Activated CD4-positive, alpha-beta T cell treated with anti-CD3 and anti-CD28 coated beads for 48 hours (primary cell): ENCODE measurements at regions not wholly inside any gene's neighbourhood (a gene's known extent, or its start where the extent isn't known, plus 50 kb on each side); places are given as distances from the start of the nearest gene placed in this dataset.
"Not testable (repeated sequence)": the region's sequence is repeated elsewhere in the genome, so short reads cannot be mapped to it uniquely, and the experiment has no call there.

Source experiments
- DNase-seq: peaks from one replicate; pipeline ENCODE4 v3.0.0-alpha.2; 2020

DNA sequence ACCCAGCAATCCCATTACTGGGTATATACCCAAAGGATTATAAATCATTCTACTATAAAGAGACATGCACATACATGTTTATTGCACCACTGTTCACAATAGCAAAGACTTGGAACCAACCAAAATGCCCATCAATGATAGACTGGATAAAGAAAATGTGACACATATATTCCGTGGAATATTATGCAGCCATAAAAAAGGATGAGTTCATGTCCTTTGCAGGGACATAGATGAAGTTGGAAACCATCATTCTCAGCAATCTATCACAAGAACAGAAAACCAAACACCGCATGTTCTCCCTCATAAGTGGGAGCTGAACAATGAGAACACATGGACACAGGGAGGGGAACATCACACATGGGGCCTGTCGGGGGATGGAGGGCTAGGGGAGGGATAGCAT lies 113.2 kb upstream of the PRSS1 start:
- not testable (repeated sequence) for DNase-seq

- DNase-seq = peak; percentile 62
These were observed 116.8 kb upstream of the PRSS1 start for GRCh38 chr7:142632271-142633134.

GRCh38 chr7:142629588-142630260 lies 119.5 kb upstream of the PRSS1 start:
- DNase-seq = no peak

DNA sequence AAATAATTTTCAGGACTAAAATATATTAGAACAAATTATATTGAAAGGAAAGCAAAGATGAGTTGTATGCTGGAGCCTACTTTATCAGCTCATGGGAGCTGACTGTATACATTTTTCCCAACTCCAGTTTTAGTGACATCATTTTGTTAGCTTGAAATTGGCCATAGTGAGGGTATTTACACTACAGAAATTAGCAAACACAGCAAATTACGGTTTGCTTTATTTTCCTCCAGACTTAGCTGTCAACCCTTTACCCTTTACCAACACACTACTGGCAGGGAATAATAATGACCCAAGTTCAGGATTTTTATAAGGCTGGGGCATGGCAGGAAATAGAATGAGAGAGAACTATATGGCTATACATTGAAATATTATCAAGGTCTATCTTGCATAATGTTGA lies 120.3 kb upstream of the PRSS1 start:
- DNase-seq = no peak

DNA sequence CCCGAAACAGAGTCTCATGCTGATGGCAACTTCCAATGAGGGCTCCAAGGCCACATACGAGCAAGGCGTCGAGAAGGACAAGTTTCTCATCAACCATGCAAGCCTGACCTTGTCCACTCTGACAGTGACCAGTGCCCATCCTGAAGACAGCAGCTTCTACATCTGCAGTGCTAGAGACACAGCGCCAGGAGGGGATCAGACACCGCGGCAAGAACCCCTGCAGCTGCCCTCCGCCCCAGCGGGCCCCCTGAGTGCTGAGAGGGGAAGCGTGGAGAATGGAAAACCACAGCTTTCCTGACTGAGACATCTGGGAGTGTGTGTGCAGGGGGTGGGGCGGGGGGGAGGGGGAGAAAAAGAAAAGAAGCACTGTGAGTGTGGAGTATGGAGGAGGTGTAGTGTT lies 122.0 kb upstream of the PRSS1 start:
- not testable (repeated sequence) for DNase-seq

DNA sequence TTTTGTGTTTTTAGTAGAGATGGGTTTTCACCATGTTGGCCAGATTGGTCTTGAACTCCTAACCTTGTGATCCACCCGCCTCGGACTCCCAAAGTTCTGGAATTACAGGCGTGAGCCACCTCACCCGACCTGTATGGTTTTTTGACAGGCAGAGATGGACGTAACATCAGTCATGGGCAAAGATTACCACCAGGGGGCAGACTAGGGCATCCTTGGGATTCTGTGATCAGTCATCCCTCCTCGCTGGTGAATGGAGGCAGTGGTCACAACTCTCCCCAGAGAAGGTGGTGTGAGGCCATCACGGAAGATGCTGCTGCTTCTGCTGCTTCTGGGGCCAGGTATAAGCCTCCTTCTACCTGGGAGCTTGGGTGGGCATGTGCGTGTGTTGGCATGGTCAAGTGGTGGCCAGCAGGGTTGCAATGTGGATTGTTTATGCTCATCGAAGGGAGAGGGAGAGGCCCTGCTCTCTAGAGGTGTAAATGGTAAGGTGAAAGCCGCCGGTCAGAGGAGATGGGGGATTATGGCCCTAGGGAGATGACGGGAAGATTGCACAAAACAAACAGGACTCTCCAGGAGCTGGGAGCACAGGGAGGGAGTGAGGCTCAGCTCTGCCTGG lies 122.7 kb upstream of the PRSS1 start:
- peak; percentile 82 for DNase-seq

DNA sequence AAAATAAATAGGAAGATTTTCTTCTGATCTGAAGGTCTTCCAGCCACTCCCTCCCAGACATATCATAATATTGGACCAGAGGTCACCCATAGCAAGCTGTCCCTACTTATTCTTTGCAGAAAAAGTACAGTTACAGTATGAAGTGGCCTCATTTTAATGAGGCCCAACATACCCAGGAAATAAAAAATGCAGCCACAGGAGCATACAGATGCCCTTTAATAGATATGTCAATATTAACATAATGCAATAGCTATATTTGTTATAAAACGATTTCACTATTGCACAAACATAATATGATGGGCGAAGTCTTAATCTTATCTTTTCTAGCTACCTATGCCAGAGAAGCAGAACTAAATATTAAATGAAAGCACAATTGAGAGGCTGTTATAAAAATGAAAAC lies 124.1 kb upstream of the PRSS1 start:
- not testable (repeated sequence) for DNase-seq

- no peak for DNase-seq
These were observed 128.9 kb upstream of the PRSS1 start for GRCh38 chr7:142620402-142620801.

- no peak for DNase-seq
These were observed 130.5 kb upstream of the PRSS1 start for GRCh38 chr7:142618655-142619351.

DNA sequence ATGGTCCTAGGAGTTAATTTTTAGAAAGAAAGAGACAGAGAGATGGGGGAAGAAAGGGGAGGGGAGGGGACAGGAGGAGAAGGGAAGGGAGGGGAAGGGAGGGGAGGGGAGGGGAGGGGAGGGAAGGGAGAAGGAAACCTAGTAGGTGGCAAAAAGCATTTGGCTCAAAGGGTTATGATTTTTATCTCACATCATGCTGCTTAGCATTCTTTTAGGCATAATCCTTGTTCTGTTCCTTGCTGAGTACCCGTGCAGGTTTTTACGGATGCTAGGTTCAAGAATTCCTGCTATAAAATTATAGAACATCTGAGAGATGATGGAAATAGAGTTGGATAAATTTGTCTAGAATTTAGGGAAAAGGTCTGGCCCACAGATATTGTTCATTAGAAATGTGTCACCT lies 132.4 kb upstream of the PRSS1 start:
- no peak for DNase-seq

GRCh38 chr7:142616121-142616643 lies 133.1 kb upstream of the PRSS1 start:
- DNase-seq = no peak

GRCh38 chr7:142615508-142615907 lies 133.8 kb upstream of the PRSS1 start:
- DNase-seq = no peak

DNA sequence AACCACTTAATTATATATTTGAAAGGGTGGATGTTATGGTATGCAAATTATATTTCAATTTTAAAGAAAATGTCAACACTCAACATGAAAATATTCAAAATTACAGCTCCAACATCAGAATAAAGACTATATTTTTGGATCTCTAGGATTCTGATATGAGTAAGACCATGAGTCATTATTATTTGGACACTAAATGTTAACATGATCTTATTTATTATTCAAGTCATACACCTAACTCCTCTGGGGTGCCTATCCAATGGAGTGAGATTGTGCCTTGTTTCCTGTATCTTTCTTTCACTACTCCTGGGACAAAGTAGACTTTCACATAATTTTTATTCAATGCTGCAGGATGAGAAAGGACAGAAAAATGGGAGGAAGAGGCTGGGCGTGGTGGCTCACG lies 135.2 kb upstream of the PRSS1 start:
- no peak for DNase-seq

DNA sequence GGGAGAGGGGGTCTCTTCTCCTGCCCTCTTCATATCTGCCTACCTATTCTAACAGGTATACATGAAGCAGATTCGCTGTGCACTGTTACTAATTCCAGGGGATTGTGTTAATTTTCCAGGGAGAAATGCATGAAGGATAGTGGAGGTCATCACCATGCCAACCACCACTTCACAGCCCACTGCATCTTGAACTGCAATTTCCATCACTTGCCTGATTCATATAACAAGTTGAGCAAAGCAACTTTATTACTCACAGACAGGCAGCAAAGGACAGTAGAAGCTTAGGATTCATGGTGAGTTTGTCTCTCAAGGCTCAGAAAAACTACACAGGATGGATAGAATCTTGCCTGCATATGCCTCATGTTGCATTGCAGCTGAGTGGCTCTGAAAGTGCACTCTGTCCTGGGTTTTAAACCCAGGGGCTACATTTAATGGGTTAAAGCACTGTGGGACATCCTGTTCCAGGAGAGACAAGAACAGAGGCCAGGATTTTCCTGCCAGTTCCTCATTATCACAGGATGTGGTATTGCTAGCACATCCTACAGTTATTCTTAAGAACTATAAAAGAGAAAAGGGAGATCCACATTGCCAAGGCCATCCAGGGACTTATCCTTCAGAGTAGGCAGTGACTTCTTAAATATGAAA lies 136.9 kb upstream of the PRSS1 start:
- DNase-seq = no peak

DNA sequence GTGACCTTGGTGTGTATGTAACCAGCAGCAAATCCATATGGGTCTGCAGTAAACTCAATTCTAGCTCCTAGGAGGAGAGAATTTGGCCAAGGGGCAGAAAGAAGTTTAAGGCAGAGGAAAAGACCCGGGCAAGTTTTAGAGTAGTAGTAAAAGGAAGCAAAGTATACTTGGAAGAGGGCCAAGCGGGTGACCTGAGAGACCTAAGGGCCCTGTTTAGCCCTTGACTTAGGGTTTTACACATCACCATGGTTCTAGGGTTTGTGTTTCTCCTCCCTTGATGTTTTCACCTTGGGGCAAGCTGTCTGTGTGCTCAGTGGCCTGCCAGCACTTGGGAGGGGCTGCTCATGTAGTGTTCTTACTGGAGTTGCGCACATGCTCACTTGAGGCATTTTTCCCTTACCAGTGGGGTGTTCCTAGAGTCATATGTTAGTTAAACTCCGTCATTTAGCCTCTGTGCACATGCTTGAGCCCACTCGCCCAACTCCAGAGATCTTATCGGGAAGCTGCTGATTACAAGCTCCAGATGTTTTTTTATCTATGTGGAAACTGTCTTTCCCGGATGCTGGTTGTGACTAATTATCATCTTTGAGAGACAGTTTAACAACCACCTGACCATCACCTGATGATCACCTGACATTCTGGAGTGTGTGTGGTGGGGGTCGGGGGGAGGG lies 137.6 kb upstream of the PRSS1 start:
- DNase-seq = no peak

- no peak for DNase-seq
These were observed 140.4 kb upstream of the PRSS1 start for GRCh38 chr7:142608630-142609428.

- no peak for DNase-seq
These were observed 141.9 kb upstream of the PRSS1 start for GRCh38 chr7:142607351-142607750.

GRCh38 chr7:142606081-142606480 lies 143.2 kb upstream of the PRSS1 start:
- DNase-seq = no peak

DNA sequence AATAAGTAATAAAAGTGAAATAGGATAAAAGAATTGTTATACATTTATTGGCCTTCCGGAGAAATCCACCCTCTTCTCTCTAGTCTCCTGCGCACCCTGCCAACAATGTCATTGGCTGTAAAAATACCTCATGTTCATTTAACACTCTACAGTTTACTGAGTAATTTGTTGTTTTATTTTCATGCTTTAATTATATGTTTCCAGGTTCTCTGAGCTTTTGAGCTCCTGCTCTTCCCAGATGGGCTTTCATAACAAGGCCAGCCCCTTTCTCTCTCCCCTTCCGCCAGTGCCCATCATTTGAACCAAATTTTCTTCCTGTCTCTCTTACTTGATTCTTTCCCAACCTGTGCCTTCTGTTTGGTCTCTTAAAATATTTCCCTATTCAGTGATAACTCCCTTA lies 144.6 kb upstream of the PRSS1 start:
- DNase-seq = no peak

GRCh38 chr7:142603870-142604448 lies 145.3 kb upstream of the PRSS1 start:
- peak; percentile 67 for DNase-seq

DNA sequence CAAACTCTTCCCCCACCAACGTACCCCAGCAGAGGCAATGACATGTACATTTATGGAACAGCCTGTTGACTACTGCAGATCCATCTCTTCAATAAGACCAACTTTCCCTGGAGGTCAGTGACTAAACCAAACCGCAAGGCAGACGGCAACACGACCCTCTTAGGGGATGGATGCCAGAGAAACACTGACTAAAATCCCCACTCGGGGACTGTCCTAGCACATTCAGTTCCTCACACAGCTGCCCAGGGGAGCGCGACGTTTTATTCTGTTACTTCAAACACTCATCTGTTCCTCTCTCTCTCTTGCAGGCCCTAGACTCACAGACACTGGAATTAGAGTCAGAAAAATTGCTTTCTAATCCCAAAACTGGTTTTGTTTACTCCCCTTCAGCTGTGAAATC lies 146.5 kb upstream of the PRSS1 start:
- DNase-seq = no peak
